B cell (primary cell): ENCODE measurements at regions not wholly inside any gene's neighbourhood (a gene's known extent, or its start where the extent isn't known, plus 50 kb on each side); places are given as distances from the start of the nearest gene placed in this dataset.

Experiments used
- ATAC-seq: fragments of 200-7000 bp; cut with Tn5 transposase; one replicate; pipeline ENCODE4 v1.10.0; 2021; ENCODE audit warnings: low read depth, mild to moderate bottlenecking, moderate number of reproducible peaks, moderate library complexity
- CTCF ChIA-PET: fragments of 350-600 bp; sonication (Branson Sonifier 250); formaldehyde crosslinking; loops from one replicate; lab custom pipeline; 2021; ENCODE audit warnings: antibody characterized with exemption, inconsistent platforms; lab: Charles Lee
- POLR2A ChIA-PET: fragments of 350-600 bp; sonication (Branson Sonifier 250); formaldehyde crosslinking; loops from one replicate; lab custom pipeline; 2021; ENCODE audit warnings: antibody characterized with exemption; lab: Charles Lee
- DNase-seq: peaks from one replicate; pipeline ENCODE4 v3.0.0; 2013
- H2AFZ ChIP-seq: 2 replicates; pipeline ENCODE4 v1.6.1; 2012; ENCODE audit warnings: mild to moderate bottlenecking, low read depth, low read length; ENCODE audit not compliant: insufficient read depth, poor library complexity, severe bottlenecking
- H3K27ac ChIP-seq, 2 donors: 1 replicate in 1 of 2; 2 replicates in 1 of 2; pipeline ENCODE4 v1.5.1; 2012 to 2013; ENCODE audit warnings: low read length in 2 of 2, mild to moderate bottlenecking in 2 of 2, moderate library complexity in 1 of 2
- H3K27me3 ChIP-seq, 4 experiments: fragments of 200-600 bp in 1 of 4; sonication (generic) in 1 of 4; replicated peaks in 1 of 4; 1 replicate in 2 of 4; 2 replicates in 2 of 4; pipeline versions ENCODE4 v1.6.1 to v1.7.0; 2013 to 2016; ENCODE audit warnings: low read length in 3 of 4, mild to moderate bottlenecking in 2 of 4, mixed read lengths in 1 of 4, moderate library complexity in 1 of 4; ENCODE audit not compliant: insufficient read depth in 4 of 4, control insufficient read depth in 3 of 4; ENCODE audit errors: control extremely low read depth in 1 of 4
- H3K36me3 ChIP-seq, 2 experiments: replicated peaks in 1 of 2; 1 replicate in 1 of 2; 2 replicates in 1 of 2; pipeline versions ENCODE4 v1.6.1 to v1.7.1; 2013; ENCODE audit warnings: low read length in 1 of 2; ENCODE audit not compliant: insufficient read depth in 2 of 2, control insufficient read depth in 1 of 2; ENCODE audit errors: control extremely low read depth in 1 of 2, extremely low read depth in 1 of 2
- H3K4me1 ChIP-seq, 2 donors: fragments of 200-600 bp in 1 of 2; sonication (generic) in 1 of 2; 1 replicate in 1 of 2; 2 replicates in 1 of 2; pipeline versions ENCODE4 v1.5.1 to v1.6.1; 2013 to 2017; ENCODE audit warnings: low read length in 2 of 2; ENCODE audit not compliant: control insufficient read depth in 2 of 2, insufficient read depth in 2 of 2
- H3K4me2 ChIP-seq: replicated peaks from 2 replicates; pipeline ENCODE3; 2012; ENCODE audit warnings: mild to moderate bottlenecking, low read depth, low read length; ENCODE audit not compliant: poor library complexity, severe bottlenecking
- H3K4me3 ChIP-seq, 5 experiments: fragments of 200-600 bp in 1 of 5; sonication (generic) in 1 of 5; 1 replicate in 3 of 5; 2 replicates in 2 of 5; pipeline versions ENCODE4 v1.5.1 to v1.7.0; 2011 to 2016; ENCODE audit warnings: low read length in 4 of 5, mild to moderate bottlenecking in 4 of 5, low read depth in 2 of 5, control low read depth in 1 of 5, moderate library complexity in 1 of 5; ENCODE audit not compliant: insufficient read depth in 1 of 5; ENCODE audit errors: control extremely low read depth in 1 of 5, extremely low read depth in 1 of 5
- H3K79me2 ChIP-seq: fragments of 200-600 bp; sonication (generic); one replicate; pipeline ENCODE4 v1.6.0; 2016; ENCODE audit warnings: low read length; ENCODE audit not compliant: control insufficient read depth, insufficient read depth
- H3K9ac ChIP-seq: fragments of 200-600 bp; sonication (generic); 2 replicates; pipeline ENCODE4 v1.6.1; 2017; ENCODE audit warnings: mild to moderate bottlenecking, low read length, moderate library complexity
- H3K9me3 ChIP-seq, 3 donors: one replicate each; pipeline versions ENCODE4 v1.6.1 to v1.7.1; 2013; ENCODE audit warnings: low read length in 2 of 3; ENCODE audit not compliant: control insufficient read depth in 2 of 3, insufficient read depth in 1 of 3; ENCODE audit errors: control extremely low read depth in 1 of 3
- H4K20me1 ChIP-seq: 2 replicates; pipeline ENCODE4 v1.6.0; 2012; ENCODE audit warnings: mild to moderate bottlenecking, low read length; ENCODE audit not compliant: insufficient read depth, control insufficient read depth, poor library complexity, severe bottlenecking
- H3K27ac Mint-ChIP-seq: one replicate; pipeline ENCODE4 v1.8.0; 2021; ENCODE audit warnings: mixed read lengths
- H3K27me3 Mint-ChIP-seq: one replicate; pipeline ENCODE4 v1.8.0; 2021; ENCODE audit warnings: mixed read lengths
- H3K4me1 Mint-ChIP-seq: one replicate; pipeline ENCODE4 v1.8.0; 2021; ENCODE audit warnings: mixed read lengths
- H3K4me3 Mint-ChIP-seq: one replicate; pipeline ENCODE4 v1.8.0; 2021; ENCODE audit warnings: mixed read lengths
- H3K9me3 Mint-ChIP-seq: one replicate; pipeline ENCODE4 v1.8.0; 2022; ENCODE audit warnings: mixed read lengths; ENCODE audit not compliant: insufficient read depth
- CTCF ChIP-seq: fragments of 200-600 bp; IDR thresholded peaks from one replicate; pipeline ENCODE4 v1.8.0; 2022; ENCODE audit warnings: antibody characterized with exemption, mild to moderate bottlenecking
- EZH2 ChIP-seq: IDR thresholded peaks from 2 replicates; pipeline ENCODE4 v1.6.1; 2012; ENCODE audit warnings: borderline replicate concordance, low read depth, mild to moderate bottlenecking, moderate library complexity, low read length; ENCODE audit not compliant: insufficient read depth, poor library complexity, severe bottlenecking
- WGBS: methylation state at CpG from one replicate; pipeline ENCODE4 v1.1.5; 2013; ENCODE audit warnings: missing lambda C conversion rate; ENCODE audit not compliant: insufficient coverage; 5-methylcytosine and 5-hydroxymethylcytosine counted together
- intact Hi-C: fragments of 100-400 bp; cut with micrococcal nuclease; formaldehyde crosslinking; loops from one replicate; pipeline ENCODE4 v1.10.0; 2022

- TF ChIP-seq EZH2 = no peak
- no peak for TF ChIP-seq CTCF
- H3K4me1 ChIP-seq = no peaks in the 10 kb centered on the region
- H4K20me1 ChIP-seq = no peaks in the 10 kb centered on the region
- intact Hi-C loops = no loop called here
- H3K9me3 ChIP-seq = no peaks in the 10 kb centered on the region
- ATAC-seq (no peak), DNase-seq (no peak)
- H3K9me3 Mint-ChIP-seq = no peaks in the 10 kb centered on the region
- H2AFZ ChIP-seq = no peak overlapping the region
- H3K27me3 Mint-ChIP-seq = no peaks in the 10 kb centered on the region
- no peak overlapping the region for H3K27ac ChIP-seq
- no peak overlapping the region for H3K4me3 Mint-ChIP-seq
- no peak overlapping the region for H3K4me3 ChIP-seq
- POLR2A ChIA-PET = no interaction called here
- no peaks in the 10 kb centered on the region for H3K36me3 ChIP-seq
- no peak overlapping the region for H3K4me2 ChIP-seq
- no peaks in the 10 kb centered on the region for H3K79me2 ChIP-seq
- no peaks in the 10 kb centered on the region for H3K27me3 ChIP-seq
- 92% methylated on average over 2 of the region's 2 CpGs for WGBS
- no peaks in the 10 kb centered on the region for H3K4me1 Mint-ChIP-seq
- no peak overlapping the region for H3K27ac Mint-ChIP-seq
- CTCF ChIA-PET = no interaction called here
- H3K9ac ChIP-seq = no peak overlapping the region
These were observed 217.7 kb upstream of the PRICKLE1 start for GRCh38 chr12:42807251-42807650.

- intact Hi-C loops = no loop called here
- Histone ChIP-seq H3K4me3 (no peak overlapping the region), H3K9ac (no peak overlapping the region), H3K4me2 (no peak overlapping the region), H2AFZ (no peak overlapping the region), H3K79me2 (no peaks in the 10 kb centered on the region), H3K9me3 (no peaks in the 10 kb centered on the region), H3K27ac (no peak overlapping the region), H4K20me1 (no peaks in the 10 kb centered on the region), H3K27me3 (no peaks in the 10 kb centered on the region), H3K4me1 (no peaks in the 10 kb centered on the region), H3K36me3 (no peaks in the 10 kb centered on the region)
- H3K4me3 Mint-ChIP-seq = no peak overlapping the region
- WGBS = 56% methylated on average over 1 of the region's 2 CpGs
- CTCF ChIA-PET = interaction anchor here (0.8 kb wide), 1 partner anchor 15 kb away, joined by 3 read pairs; no protein-coding TSS in a partner anchor
- no peaks in the 10 kb centered on the region for H3K4me1 Mint-ChIP-seq
- TF ChIP-seq CTCF (no peak), EZH2 (no peak)
- H3K27me3 Mint-ChIP-seq = no peaks in the 10 kb centered on the region
- H3K9me3 Mint-ChIP-seq = no peaks in the 10 kb centered on the region
- H3K27ac Mint-ChIP-seq = no peak overlapping the region
- ATAC-seq = no peak
- DNase-seq = no peak
- POLR2A ChIA-PET = no interaction called here
These were observed 215.4 kb upstream of the PRICKLE1 start for GRCh38 chr12:42804928-42805327.
